ENCODE measurements at regions not wholly inside any gene's neighbourhood (a gene's known extent, or its start where the extent isn't known, plus 50 kb on each side); places are given as distances from the start of the nearest gene placed in this dataset.

DNA sequence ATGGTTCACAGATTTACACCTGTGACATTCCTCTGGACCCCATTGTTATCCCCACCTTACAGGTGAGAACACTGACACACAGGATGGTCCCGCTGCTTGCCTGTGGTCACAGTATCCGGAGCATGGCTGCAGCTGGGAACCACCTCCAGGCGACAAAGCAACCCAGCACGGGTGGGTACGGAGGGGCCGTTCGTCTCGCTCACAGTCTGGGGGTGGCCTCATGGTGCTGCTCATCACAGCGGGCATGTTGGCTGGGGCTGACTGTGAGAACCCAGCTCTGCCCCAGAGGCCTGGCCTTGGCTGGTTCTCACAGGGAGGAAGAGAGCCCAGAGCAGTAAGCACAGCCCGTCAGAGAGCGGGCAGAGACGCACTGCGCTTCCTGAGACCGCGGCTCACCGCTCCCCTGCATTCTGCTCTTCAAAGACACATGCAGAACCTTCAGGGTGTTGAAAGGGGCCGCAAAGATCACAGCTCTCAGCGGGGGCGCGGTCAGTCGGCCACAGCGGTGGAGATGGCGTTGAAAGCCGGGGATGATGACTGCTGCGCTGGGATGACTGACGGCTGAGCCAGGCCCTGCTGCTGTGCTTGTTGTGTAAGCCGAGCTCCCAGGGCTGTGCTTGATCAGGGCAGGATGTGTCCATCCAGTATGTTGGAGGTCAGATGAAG lies 423.0 kb downstream of the BRD1 start:
- TF ChIP-seq EZH2 (IDR thresholded peaks at IDR 0.05), result no peak
- no peak for TF ChIP-seq POLR2AphosphoS5 (IDR thresholded peaks at IDR 0.05; ENCODE audit: borderline replicate concordance, low read depth, low read length)
- TF ChIP-seq FOXP2 (optimal IDR thresholded peaks at IDR 0.05; ENCODE audit: control extremely low read depth, extremely low read length, insufficient read depth), result no peak
